ENCODE measurements at regions not wholly inside any gene's neighbourhood (a gene's known extent, or its start where the extent isn't known, plus 50 kb on each side); places are given as distances from the start of the nearest gene placed in this dataset.

DNA sequence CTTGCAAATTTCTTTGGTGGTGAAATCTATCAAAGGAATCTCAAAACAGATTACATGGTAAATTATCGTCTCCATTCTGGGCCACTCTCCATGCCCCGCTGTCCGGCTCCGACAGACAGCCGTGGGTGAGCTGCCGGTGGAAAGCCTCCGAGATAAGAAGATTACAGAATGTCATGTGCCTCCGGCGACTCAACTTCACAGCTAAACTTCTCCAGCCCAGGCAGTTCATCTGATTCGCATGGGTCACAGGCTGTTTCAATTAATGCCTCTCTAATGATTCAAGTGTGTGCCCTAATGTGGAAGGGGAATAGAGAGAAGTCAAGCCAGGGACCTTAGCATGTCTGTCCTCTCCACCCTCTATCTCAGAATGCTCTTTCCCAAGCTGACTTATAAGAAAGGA is 520.8 kb upstream of the ZFHX3 start:
- no peak for DNase-seq (ENCODE audit: low spot score)

DNA sequence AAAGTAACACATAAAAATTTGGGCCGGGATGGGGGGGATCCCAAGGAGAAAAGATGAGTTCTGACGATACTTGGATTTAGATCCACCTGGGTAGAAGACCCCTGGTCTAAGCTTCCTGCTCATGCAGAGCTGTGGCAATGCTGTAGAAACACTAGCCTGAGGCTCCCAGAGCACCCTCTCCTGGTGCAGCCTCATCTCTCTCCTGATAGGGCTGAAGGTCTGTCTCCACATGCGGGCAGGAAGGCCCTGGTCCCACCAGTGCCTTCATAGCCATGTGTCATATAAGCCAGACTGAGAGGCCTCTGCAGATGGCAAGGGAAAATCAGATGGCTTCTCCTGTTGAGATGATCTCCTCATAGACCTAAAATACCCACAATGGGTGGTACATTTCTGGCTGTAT is 518.0 kb upstream of the ZFHX3 start:
- DNase-seq (ENCODE audit: low spot score), result no peak

- peak; percentile 25 for DNase-seq (ENCODE audit: low spot score)
These were observed 517.3 kb upstream of the ZFHX3 start for GRCh38 chr16:73565263-73565662.

GRCh38 chr16:73563709-73564108 is 515.8 kb upstream of the ZFHX3 start:
- DNase-seq (ENCODE audit: low spot score), result no peak

- no peak for DNase-seq (ENCODE audit: low spot score)
These were observed 512.6 kb upstream of the ZFHX3 start for GRCh38 chr16:73560497-73560896.

GRCh38 chr16:73558219-73558618 is 510.3 kb upstream of the ZFHX3 start:
- DNase-seq (ENCODE audit: low spot score), result no peak

- no peak for DNase-seq (ENCODE audit: low spot score)
These were observed 506.2 kb upstream of the ZFHX3 start for GRCh38 chr16:73553941-73554660.

GRCh38 chr16:73549984-73550631 is 502.2 kb upstream of the ZFHX3 start:
- no peak for DNase-seq (ENCODE audit: low spot score)

- DNase-seq (ENCODE audit: low spot score), result no peak
These were observed 499.9 kb upstream of the ZFHX3 start for GRCh38 chr16:73547552-73548403.

GRCh38 chr16:73546341-73546845 is 498.5 kb upstream of the ZFHX3 start:
- DNase-seq (ENCODE audit: low spot score), result no peak

DNA sequence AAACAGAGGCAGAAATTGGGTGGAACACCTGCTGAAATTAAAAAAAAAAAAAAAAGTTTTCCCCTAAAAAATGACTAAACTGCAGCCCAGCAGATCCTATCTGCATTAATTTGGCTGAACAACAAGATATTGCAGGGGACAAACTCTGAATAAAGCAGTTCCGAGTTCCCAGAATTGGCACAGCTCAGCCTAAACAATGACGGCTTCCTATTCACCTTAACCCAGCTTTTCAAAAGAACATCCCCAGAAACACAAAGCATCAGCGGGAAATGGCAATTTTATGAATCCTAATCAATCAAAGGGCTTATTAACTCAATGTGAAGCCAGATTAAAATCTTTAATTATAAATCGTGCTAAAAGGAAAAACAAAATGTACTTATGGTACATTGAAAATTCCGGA is 497.8 kb upstream of the ZFHX3 start:
- DNase-seq (ENCODE audit: low spot score), result no peak

GRCh38 chr16:73545290-73545689 is 497.4 kb upstream of the ZFHX3 start:
- DNase-seq (ENCODE audit: low spot score), result no peak

DNA sequence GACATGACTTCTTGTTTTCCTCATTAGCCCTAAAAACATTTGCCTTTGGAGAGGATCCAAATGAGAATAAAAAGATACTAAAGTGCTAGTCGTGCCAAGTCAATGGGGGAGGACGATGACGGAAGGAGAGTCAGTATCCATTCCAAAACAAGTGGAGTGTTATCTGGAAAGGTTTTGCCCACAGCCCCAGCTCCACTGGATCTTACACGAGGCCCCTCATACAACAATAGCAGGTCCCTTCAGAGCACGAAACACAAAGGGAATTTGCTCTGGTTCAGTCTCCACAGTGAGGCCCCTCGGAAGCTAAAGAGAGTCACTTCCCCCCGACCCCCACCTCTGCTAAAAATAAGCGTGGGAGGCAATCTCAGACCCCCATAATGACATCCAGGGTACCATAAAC is 496.9 kb upstream of the ZFHX3 start:
- no peak for DNase-seq (ENCODE audit: low spot score)

DNA sequence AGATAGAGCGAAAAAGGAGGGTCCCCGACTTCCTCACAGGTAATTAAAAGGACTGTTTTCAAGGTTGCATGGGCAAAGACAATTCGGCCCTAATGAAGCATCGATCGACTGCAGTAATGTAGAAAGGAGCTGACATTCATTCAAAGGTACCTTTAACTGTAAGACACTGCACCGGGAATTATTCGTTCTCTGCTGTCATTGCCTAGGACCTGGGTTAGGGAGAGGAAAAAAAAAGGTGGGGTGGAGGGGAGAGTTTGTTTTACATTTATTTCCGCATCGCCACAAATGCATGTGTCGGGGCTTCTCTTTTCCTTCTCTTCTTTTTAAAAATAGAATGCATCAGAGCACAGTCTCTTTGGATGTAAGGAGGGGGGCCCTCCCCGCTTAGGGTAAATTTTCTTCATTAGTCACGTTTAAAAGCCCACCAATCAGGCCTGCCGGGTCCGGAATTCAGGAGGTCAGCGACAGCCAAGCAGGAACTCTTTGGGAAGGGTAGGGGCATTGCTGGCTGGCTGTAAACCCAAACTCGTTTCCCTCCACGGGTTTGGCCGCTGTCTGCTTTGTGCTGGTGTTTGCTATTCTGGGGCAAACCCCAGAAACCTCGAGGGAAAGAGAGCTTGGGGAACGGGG is 496.2 kb upstream of the ZFHX3 start:
- DNase-seq (ENCODE audit: low spot score), result no peak

GRCh38 chr16:73543331-73543969 is 495.5 kb upstream of the ZFHX3 start:
- no peak for DNase-seq (ENCODE audit: low spot score)

GRCh38 chr16:73542885-73543284 is 495.0 kb upstream of the ZFHX3 start:
- DNase-seq (ENCODE audit: low spot score), result no peak

- DNase-seq (ENCODE audit: low spot score), result no peak
These were observed 490.0 kb upstream of the ZFHX3 start for GRCh38 chr16:73537921-73538320.

GRCh38 chr16:73536931-73537330 is 489.0 kb upstream of the ZFHX3 start:
- no peak for DNase-seq (ENCODE audit: low spot score)

DNA sequence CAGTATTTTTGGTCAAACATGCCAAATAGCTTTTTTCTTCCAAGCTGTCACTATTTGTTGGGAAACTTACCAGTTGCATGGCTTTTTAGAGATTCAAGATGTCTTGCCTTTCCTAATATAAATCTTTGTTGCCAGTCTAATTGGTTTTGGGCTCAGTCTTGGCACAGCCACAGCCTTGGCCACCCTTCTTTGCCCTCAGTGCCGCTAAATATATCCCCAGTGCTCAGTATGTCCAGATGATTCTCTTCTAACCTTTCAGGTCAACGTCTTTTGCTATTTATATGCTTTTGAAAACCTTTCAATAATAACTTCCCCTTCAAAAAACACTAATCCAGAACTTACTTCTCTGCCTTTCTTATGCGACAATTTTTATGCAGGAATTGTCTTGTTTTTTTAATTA is 483.1 kb upstream of the ZFHX3 start:
- no peak for DNase-seq (ENCODE audit: low spot score)

DNA sequence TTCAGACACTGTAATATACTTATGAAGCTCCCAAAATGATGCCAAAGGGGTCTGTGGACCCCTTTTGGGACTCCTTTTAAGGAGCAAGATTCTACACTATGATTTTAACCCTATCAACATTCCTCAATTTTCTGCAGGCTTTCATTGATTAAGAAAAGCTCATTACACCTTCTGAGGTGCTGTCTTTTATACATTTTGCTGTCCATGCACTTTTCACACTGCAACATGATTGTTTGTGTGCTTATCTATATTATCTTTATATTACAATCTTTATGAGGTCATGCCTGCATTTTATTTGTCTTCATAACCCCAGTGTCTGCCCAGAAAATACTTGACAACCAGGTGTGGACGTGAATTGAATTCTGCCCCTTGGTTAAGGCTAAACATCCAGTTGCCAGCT is 482.6 kb upstream of the ZFHX3 start:
- no peak for DNase-seq (ENCODE audit: low spot score)

DNA sequence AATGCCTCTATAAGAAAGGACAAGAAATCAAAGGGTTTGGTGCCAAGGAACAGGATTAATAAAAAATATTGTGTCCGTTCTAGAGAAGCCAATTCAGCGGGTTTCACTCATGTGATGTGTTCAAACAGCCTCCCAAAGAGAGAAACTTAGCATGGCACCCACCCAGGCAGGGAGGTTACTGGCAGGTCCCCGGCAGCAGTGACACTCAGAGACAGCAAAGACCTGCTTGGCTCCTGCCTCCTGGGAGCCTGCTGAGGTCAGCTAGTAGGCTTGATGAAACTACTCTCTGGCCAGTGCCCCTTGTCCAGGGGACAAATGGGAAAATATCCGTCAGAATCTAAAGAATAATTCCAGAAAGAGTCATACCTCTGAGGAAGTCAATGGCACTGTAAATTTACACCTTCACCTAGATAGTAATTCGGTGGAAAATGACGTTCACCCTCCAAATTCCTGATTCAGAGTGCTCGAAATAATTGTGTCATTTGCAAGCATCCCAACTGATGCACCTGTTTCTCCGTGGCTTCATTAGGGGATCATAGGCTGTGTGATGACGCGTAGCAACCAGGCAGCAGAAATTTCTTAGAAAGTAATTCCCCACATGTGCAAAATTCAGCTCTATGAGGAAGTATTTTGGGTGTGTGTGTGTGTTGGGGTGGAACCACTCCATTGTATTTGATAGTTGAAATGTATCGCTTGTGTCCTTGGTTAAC is 481.5 kb upstream of the ZFHX3 start:
- DNase-seq (ENCODE audit: low spot score), result no peak

All from pons (tissue), 1 donor.